ENCODE measurements at regions not wholly inside any gene's neighbourhood (a gene's known extent, or its start where the extent isn't known, plus 50 kb on each side); places are given as distances from the start of the nearest gene placed in this dataset.
"Not testable (repeated sequence)": the region's sequence is repeated elsewhere in the genome, so short reads cannot be mapped to it uniquely, and the experiment has no call there.

GRCh38 chr9:126066131-126066530 lies 260.5 kb upstream of the MVB12B start:
- Mint-ChIP-seq H3K27ac (no peak overlapping the region), H3K4me3 (no peak overlapping the region), H3K27me3 (ENCODE audit: low read depth) (no peaks in the 10 kb centered on the region), H3K4me1 (ENCODE audit: low read depth) (no peaks in the 10 kb centered on the region), H3K9me3 (no peaks in the 10 kb centered on the region), H3K36me3 (ENCODE audit: low read depth) (no peaks in the 10 kb centered on the region)

DNA sequence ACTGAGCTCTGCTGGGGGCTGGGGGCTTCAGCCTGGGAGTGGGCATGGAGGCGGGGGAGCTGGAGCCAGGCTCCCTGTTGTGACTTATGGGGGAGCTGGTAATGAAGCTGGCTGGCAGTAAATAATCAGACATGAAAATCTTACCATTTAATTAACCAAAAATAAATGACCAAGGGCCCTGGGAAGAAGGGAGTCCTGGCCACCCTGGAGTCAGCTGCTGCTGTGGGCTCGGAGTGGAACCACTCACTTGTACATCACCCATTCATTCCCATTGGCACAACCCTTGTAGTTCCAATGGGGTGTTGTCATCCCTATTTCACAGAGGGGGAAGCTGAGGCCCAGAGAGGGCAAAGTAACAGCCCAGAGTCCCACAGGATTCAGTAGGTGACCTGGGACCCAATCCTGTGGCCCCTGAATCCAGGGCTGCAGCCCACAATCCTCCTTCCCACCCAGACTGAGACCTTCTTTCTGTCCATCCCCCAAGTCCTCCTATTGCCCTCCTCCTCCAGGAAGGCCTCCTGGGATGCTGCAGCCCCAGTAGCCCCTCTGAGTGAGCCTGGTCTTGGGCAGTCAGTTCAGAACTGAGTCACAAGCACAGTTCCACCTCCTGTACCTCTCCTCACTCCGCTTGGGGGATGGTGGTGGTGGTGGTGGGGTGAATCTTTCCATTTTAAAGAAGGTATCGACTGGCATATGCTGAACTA lies 259.4 kb upstream of the MVB12B start:
- H3K4me1 Mint-ChIP-seq (ENCODE audit: low read depth): no peaks in the 10 kb centered on the region

DNA sequence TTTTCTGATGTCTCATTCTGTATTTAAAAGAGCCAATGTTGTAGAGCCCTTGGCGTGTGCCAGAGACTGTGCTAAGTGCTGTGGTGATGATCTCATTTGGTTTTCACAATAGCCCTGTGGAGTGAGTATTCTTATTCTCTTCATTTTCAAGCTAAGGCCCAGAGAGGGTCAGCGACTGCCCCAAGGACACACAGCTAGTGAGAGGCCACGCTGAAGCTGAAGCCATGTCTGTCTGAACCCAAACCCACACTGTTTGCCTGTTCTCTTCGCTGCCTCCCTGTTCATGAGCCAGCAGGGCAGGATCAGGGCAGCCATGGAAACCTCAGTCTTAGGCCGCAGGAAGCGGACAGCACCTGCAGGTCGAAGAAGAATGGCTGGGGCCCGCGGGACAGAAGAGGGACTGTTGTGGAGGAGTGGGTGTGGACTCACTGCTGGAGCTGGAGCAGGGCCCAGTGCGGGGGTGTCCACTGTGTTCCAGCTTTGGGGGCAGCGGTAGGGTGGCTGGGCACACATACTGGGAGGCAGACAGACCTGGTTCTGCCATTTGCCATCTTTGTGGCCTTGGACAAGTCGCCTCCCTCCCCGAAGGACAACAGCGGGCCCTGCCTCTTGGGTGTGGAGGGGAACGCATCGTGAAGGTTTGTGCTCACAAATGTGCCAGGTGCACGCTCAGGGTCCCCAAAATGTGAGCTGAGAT lies 257.9 kb upstream of the MVB12B start:
- Mint-ChIP-seq H3K27ac (no peak overlapping the region), H3K9me3 (no peaks in the 10 kb centered on the region), H3K4me3 (no peak overlapping the region), H3K27me3 (ENCODE audit: low read depth) (no peaks in the 10 kb centered on the region), H3K4me1 (ENCODE audit: low read depth) (no peaks in the 10 kb centered on the region), H3K36me3 (ENCODE audit: low read depth) (no peaks in the 10 kb centered on the region)

More for the DNA sequence above, 259.4 kb upstream of the MVB12B start:
- no peak overlapping the region for H3K27ac Mint-ChIP-seq
- H3K9me3 Mint-ChIP-seq: no peaks in the 10 kb centered on the region
- no peak overlapping the region for H3K4me3 Mint-ChIP-seq
- no peaks in the 10 kb centered on the region for H3K36me3 Mint-ChIP-seq (ENCODE audit: low read depth)
- no peaks in the 10 kb centered on the region for H3K27me3 Mint-ChIP-seq (ENCODE audit: low read depth)

GRCh38 chr9:126069400-126069955 lies 257.2 kb upstream of the MVB12B start:
- Mint-ChIP-seq H3K9me3 (no peaks in the 10 kb centered on the region), H3K27ac (no peak overlapping the region), H3K4me3 (no peak overlapping the region), H3K4me1 (ENCODE audit: low read depth) (no peaks in the 10 kb centered on the region), H3K27me3 (ENCODE audit: low read depth) (no peaks in the 10 kb centered on the region), H3K36me3 (ENCODE audit: low read depth) (no peaks in the 10 kb centered on the region)

DNA sequence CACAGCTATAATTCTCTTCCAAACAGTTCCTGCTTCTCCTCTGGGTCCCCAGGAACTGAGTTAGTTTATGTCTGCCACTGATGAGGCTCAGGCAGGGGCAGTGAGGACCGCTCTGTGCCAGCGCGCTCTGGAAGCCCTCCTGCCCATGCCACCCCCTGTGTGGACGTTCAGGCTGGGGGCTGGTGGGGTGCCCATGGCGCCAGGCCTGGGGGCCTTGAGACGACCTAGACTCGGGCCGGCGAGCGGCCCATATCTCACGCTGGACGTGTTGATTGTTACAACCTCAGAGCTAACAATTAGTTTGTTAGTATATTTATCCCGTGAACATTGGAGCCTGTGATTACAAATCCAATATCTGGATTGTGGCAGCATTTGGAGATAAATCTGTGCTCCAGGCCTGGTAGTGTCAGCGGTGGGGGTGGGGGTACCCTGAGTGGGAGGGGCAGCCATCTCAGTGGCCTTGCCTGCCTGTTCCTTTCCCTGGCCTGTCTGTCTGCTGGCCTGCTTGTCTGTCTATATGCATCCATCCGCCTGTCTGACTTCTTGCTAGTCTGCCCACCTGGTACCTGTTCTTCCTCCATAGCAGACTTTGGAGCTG lies 256.5 kb upstream of the MVB12B start:
- Mint-ChIP-seq H3K9me3 (no peaks in the 10 kb centered on the region), H3K27ac (no peak overlapping the region), H3K27me3 (ENCODE audit: low read depth) (no peaks in the 10 kb centered on the region), H3K36me3 (ENCODE audit: low read depth) (no peaks in the 10 kb centered on the region), H3K4me3 (no peak overlapping the region), H3K4me1 (ENCODE audit: low read depth) (no peaks in the 10 kb centered on the region)

DNA sequence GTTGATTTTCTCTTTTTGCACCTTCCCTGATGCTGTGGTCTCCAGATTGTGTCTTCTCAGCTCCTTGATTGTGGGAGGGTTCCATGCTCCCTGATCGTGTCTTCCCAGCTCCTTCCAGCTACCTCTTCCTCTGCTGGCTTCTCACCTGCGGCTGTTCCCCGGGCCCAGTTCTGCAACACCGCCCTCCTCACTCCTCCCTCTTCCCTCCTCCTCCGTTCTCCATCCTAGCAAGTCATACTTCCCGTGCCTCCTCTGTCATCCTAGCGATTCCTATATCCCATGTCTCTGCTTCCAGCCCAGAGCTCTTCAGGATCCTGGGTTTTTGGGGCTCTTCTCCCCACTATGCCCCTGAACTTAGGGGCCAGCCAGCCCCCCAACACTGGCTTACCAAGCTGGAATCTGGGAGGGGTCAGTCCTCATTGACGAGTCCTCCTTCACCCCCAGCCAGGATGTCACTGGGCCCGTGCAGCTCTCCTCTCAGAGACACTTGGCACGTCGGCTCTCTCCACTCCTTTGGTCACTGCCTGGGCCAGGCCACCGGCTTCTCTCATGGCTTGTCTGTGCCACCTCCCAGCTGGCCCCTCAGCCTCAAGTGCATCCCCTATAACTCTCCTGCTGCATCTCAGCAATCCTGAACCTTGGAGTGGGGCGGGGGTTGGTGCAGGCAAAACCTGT lies 255.4 kb upstream of the MVB12B start:
- no peaks in the 10 kb centered on the region for H3K36me3 Mint-ChIP-seq (ENCODE audit: low read depth)
- no peak overlapping the region for H3K4me3 Mint-ChIP-seq
- H3K27ac Mint-ChIP-seq: no peak overlapping the region
- H3K4me1 Mint-ChIP-seq (ENCODE audit: low read depth): no peaks in the 10 kb centered on the region
- no peaks in the 10 kb centered on the region for H3K27me3 Mint-ChIP-seq (ENCODE audit: low read depth)
- no peaks in the 10 kb centered on the region for H3K9me3 Mint-ChIP-seq

DNA sequence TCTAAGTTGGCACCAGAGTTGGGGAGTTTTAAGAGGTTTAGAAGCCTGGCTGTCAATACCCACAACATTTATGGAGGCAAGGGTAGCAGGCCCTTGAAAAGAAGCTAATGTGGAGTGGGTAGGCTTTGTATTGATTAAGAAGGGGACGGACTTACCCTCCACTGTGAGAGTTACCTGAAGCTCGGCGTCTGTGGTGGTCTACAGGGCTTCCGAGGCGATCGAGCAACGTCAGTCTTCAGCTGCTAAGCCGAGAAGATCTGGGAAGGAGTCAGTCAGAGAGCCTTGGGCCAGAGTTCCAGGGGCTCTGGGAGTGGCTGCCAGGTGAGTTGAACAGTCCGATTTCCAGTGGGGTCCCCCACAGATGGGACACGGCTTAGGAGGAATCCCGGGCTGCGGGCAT lies 249.0 kb upstream of the MVB12B start:
- H3K27ac Mint-ChIP-seq; H3K4me1 Mint-ChIP-seq (ENCODE audit: low read depth); H3K4me3 Mint-ChIP-seq; H3K36me3 Mint-ChIP-seq (ENCODE audit: low read depth); H3K9me3 Mint-ChIP-seq; H3K27me3 Mint-ChIP-seq (ENCODE audit: low read depth): not testable (repeated sequence)

DNA sequence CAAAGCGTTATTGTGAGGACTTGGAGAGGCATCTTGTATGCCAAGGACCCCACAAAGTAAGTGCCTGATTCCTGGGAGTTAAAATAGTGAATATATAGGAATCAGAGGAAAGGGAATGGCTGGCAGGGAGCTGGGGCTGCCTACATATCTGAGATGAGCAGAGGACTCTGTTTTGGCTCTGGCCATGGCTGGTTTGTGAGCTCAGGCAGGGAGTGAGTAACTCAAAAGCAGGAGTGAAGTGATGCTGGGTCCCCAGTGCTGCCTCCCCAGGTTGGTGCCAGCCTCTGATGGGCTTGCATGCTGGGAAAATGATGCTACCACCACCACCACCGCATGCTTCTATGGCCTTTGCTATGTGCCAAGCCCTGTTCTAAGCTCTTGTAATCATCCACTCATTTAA lies 246.0 kb upstream of the MVB12B start:
- no peak overlapping the region for H3K27ac Mint-ChIP-seq
- peaks cover 4% of the 10 kb centered on the region for H3K27me3 Mint-ChIP-seq (ENCODE audit: low read depth)
- H3K9me3 Mint-ChIP-seq: peaks cover 3% of the 10 kb centered on the region
- no peaks in the 10 kb centered on the region for H3K36me3 Mint-ChIP-seq (ENCODE audit: low read depth)
- no peak overlapping the region for H3K4me3 Mint-ChIP-seq
- peaks cover 10% of the 10 kb centered on the region for H3K4me1 Mint-ChIP-seq (ENCODE audit: low read depth)

DNA sequence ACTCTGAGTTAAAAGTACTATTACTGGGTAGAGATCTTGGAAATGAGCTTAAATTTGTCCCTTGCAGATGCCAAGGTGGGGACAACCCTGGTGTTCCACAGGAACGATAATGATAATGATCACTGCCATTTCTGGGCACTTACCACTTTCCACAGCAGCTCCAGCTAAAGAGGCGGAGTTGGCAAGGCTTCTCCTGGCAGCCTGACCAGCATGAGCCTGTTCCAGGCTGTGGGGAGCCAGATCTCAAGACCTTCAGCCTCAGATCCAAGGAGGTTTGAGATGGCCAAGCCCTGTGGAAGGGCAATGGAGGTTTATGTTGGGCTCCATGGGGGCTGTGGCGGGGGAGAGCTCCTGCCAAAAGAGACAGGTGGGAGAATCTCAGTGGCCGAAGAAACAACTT lies 244.9 kb upstream of the MVB12B start:
- H3K4me1 Mint-ChIP-seq (ENCODE audit: low read depth): peaks cover 10% of the 10 kb centered on the region
- H3K27me3 Mint-ChIP-seq (ENCODE audit: low read depth): peaks cover 4% of the 10 kb centered on the region

GRCh38 chr9:126084008-126084407 lies 242.6 kb upstream of the MVB12B start:
- H3K36me3 Mint-ChIP-seq (ENCODE audit: low read depth): no peaks in the 10 kb centered on the region
- H3K4me1 Mint-ChIP-seq (ENCODE audit: low read depth): peaks cover 10% of the 10 kb centered on the region
- H3K9me3 Mint-ChIP-seq: peaks cover 3% of the 10 kb centered on the region
- H3K27me3 Mint-ChIP-seq (ENCODE audit: low read depth): peaks cover 4% of the 10 kb centered on the region
- H3K4me3 Mint-ChIP-seq: no peak overlapping the region
- no peak overlapping the region for H3K27ac Mint-ChIP-seq

More for the DNA sequence above, 244.9 kb upstream of the MVB12B start:
- H3K36me3 Mint-ChIP-seq (ENCODE audit: low read depth): no peaks in the 10 kb centered on the region
- no peak overlapping the region for H3K4me3 Mint-ChIP-seq
- H3K9me3 Mint-ChIP-seq: peaks cover 3% of the 10 kb centered on the region
- H3K27ac Mint-ChIP-seq: no peak overlapping the region

DNA sequence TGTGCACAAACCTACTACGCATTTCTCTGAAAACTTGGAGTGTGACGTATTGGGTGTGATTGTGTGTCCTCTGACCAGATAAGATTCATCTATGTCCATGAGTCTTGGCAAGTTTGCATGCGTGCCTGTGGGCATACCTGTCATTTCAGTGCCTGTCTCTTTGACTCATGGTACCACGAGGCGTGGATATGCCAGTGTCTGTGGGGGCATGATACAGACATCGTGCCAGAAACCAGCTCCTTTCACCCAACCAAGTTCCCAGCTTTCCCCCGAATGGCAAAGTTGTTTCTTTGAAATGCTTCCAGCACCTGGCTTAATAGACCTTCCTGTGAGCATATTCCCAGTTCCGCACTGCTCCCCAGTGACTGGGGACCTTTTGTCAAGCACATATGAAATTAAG lies 241.9 kb upstream of the MVB12B start:
- H3K4me1 Mint-ChIP-seq (ENCODE audit: low read depth): peaks cover 10% of the 10 kb centered on the region
- no peaks in the 10 kb centered on the region for H3K36me3 Mint-ChIP-seq (ENCODE audit: low read depth)
- H3K27ac Mint-ChIP-seq: no peak overlapping the region
- H3K4me3 Mint-ChIP-seq: no peak overlapping the region
- peaks cover 4% of the 10 kb centered on the region for H3K27me3 Mint-ChIP-seq (ENCODE audit: low read depth)
- H3K9me3 Mint-ChIP-seq: peaks cover 3% of the 10 kb centered on the region

DNA sequence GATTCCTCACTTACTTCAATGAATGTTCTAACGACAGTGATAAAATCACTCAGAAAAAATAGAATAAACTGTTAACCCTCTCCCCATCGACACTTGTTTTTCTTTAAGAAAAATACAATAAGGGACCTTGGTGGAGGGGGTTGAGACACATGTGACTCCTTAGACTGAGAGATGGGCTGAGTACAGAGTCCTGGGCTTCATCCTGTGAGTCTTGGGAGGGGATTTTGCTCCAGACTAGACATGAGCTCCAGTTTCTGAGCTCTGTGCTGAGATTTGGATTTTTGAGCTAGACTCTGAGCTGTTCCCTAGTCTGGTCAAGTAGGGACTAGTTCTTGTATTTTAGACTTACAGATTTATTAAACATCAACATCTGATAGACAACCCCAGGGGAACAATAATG lies 241.5 kb upstream of the MVB12B start:
- H3K9me3 Mint-ChIP-seq: peaks cover 3% of the 10 kb centered on the region
- H3K4me1 Mint-ChIP-seq (ENCODE audit: low read depth): peaks cover 10% of the 10 kb centered on the region
- H3K4me3 Mint-ChIP-seq: no peak overlapping the region
- H3K27me3 Mint-ChIP-seq (ENCODE audit: low read depth): peaks cover 4% of the 10 kb centered on the region
- no peak overlapping the region for H3K27ac Mint-ChIP-seq
- H3K36me3 Mint-ChIP-seq (ENCODE audit: low read depth): no peaks in the 10 kb centered on the region

GRCh38 chr9:126088336-126088735 lies 238.3 kb upstream of the MVB12B start:
- H3K4me1 Mint-ChIP-seq (ENCODE audit: low read depth): peaks cover 10% of the 10 kb centered on the region
- peaks cover 4% of the 10 kb centered on the region for H3K27me3 Mint-ChIP-seq (ENCODE audit: low read depth)
- peaks cover 3% of the 10 kb centered on the region for H3K9me3 Mint-ChIP-seq
- H3K27ac Mint-ChIP-seq: no peak overlapping the region
- H3K36me3 Mint-ChIP-seq (ENCODE audit: low read depth): no peaks in the 10 kb centered on the region
- no peak overlapping the region for H3K4me3 Mint-ChIP-seq

GRCh38 chr9:126089789-126090188 lies 236.8 kb upstream of the MVB12B start:
- H3K27ac Mint-ChIP-seq: no peak overlapping the region
- no peaks in the 10 kb centered on the region for H3K9me3 Mint-ChIP-seq
- H3K27me3 Mint-ChIP-seq (ENCODE audit: low read depth): no peaks in the 10 kb centered on the region
- H3K36me3 Mint-ChIP-seq (ENCODE audit: low read depth): no peaks in the 10 kb centered on the region
- no peak overlapping the region for H3K4me3 Mint-ChIP-seq
- no peaks in the 10 kb centered on the region for H3K4me1 Mint-ChIP-seq (ENCODE audit: low read depth)
